DOHH2 (cell line): ENCODE measurements at regions not wholly inside any gene's neighbourhood (a gene's known extent, or its start where the extent isn't known, plus 50 kb on each side); places are given as distances from the start of the nearest gene placed in this dataset.

ENCODE experiments used
- H3F3A ChIP-seq: fragments of 200-600 bp; sonication (generic), shearing (Covaris generic); 2 replicates; pipeline ENCODE4 v1.6.0; 2016; ENCODE audit warnings: antibody characterized with exemption, mild to moderate bottlenecking; ENCODE audit not compliant: control insufficient read depth, insufficient read depth
- H3K27ac ChIP-seq: fragments of 200-600 bp; sonication (generic); 2 replicates; pipeline ENCODE4 v1.5.1; 2014; ENCODE audit warnings: low read depth, mild to moderate bottlenecking, low read length, moderate library complexity
- H3K27me3 ChIP-seq: fragments of 200-600 bp; sonication (generic); 2 replicates; pipeline ENCODE4 v1.6.1; 2014; ENCODE audit warnings: mild to moderate bottlenecking, low read length, mixed read lengths; ENCODE audit not compliant: control insufficient read depth
- H3K36me3 ChIP-seq: fragments of 200-600 bp; sonication (generic); 2 replicates; pipeline ENCODE4 v1.6.1; 2014; ENCODE audit warnings: mild to moderate bottlenecking, low read length, moderate library complexity, mixed read lengths; ENCODE audit not compliant: control insufficient read depth
- H3K4me1 ChIP-seq: fragments of 200-600 bp; sonication (generic); 2 replicates; pipeline ENCODE4 v1.6.1; 2014; ENCODE audit warnings: mild to moderate bottlenecking, low read length, mixed read lengths; ENCODE audit not compliant: control insufficient read depth
- H3K4me2 ChIP-seq: fragments of 200-600 bp; sonication (generic); 2 replicates; pipeline ENCODE4 v1.6.0; 2014; ENCODE audit warnings: mild to moderate bottlenecking, low read length, moderate library complexity
- H3K4me3 ChIP-seq: fragments of 200-600 bp; sonication (generic); 2 replicates; pipeline ENCODE4 v1.5.1; 2014; ENCODE audit warnings: mild to moderate bottlenecking, low read length, mixed read lengths
- H3K79me2 ChIP-seq: fragments of 200-600 bp; sonication (generic); 2 replicates; pipeline ENCODE4 v1.6.1; 2014; ENCODE audit warnings: mild to moderate bottlenecking, low read length, mixed read lengths; ENCODE audit not compliant: control insufficient read depth
- H3K9me2 ChIP-seq: fragments of 200-600 bp; sonication (generic); replicated peaks from 2 replicates; pipeline ENCODE4 v1.6.1; 2014; ENCODE audit warnings: mild to moderate bottlenecking, low read length, mixed read lengths; ENCODE audit not compliant: control insufficient read depth
- H3K9me3 ChIP-seq: fragments of 200-600 bp; sonication (generic); 2 replicates; pipeline ENCODE4 v1.6.1; 2014; ENCODE audit warnings: antibody characterized with exemption, low read length, mixed read lengths; ENCODE audit not compliant: control insufficient read depth, insufficient read depth
- H4K20me1 ChIP-seq: fragments of 200-600 bp; sonication (generic); 2 replicates; pipeline ENCODE4 v1.6.0; 2014; ENCODE audit warnings: low read depth, mild to moderate bottlenecking, antibody characterized with exemption, low read length, moderate library complexity; ENCODE audit not compliant: control insufficient read depth, insufficient read depth
- EZH2phosphoT487 ChIP-seq: fragments of 200-600 bp; sonication (generic); IDR thresholded peaks from 2 replicates; pipeline ENCODE4 v1.6.1; 2017; ENCODE audit warnings: borderline replicate concordance, mild to moderate bottlenecking, antibody characterized with exemption, low read length, moderate library complexity, mixed read lengths
- TF ChIP-seq, protein P1 (sequence below): fragments of 200-600 bp; sonication (generic); IDR thresholded peaks from one replicate; pipeline ENCODE4 v1.5.1; 2014; ENCODE audit warnings: antibody characterized with exemption, mild to moderate bottlenecking, low read depth, low read length; ENCODE audit not compliant: poor library complexity, severe bottlenecking

DNA sequence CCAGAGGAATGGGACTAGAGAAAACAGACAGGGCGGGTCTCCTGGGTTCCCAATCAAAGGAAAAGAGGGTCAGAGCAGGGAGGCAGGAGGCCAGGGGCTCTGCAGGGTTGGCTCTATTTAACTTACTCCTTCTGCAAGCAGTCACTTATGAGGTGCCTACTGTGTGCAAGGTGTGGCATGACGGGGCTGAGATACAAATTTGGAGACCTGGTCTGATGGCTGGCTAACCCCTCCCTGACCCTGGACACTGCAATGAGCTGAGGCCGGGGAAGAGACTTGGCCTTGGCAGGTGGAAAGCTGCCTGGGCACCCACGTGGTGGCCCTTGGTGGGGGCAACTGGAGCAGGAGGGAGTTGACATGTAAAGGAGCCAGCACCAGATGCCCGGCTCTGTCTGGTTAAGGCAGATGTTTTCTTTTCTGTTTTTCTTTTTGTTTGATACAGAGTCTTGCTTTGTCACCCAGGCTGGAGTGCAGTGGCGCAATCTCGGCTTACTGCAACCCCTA, 148.5 kb upstream of the GATA6 start:
- Histone ChIP-seq H3K9me2 (no peaks in the 10 kb centered on the region), H3K79me2 (no peaks in the 10 kb centered on the region), H3K4me2 (no peak overlapping the region), H3K4me3 (no peak overlapping the region), H3K27ac (no peak overlapping the region), H3K4me1 (no peaks in the 10 kb centered on the region), H3K27me3 (no peaks in the 10 kb centered on the region), H4K20me1 (no peaks in the 10 kb centered on the region), H3K9me3 (no peaks in the 10 kb centered on the region), H3K36me3 (no peaks in the 10 kb centered on the region), H3F3A (no peaks in the 10 kb centered on the region)
- TF ChIP-seq, protein P1, sequence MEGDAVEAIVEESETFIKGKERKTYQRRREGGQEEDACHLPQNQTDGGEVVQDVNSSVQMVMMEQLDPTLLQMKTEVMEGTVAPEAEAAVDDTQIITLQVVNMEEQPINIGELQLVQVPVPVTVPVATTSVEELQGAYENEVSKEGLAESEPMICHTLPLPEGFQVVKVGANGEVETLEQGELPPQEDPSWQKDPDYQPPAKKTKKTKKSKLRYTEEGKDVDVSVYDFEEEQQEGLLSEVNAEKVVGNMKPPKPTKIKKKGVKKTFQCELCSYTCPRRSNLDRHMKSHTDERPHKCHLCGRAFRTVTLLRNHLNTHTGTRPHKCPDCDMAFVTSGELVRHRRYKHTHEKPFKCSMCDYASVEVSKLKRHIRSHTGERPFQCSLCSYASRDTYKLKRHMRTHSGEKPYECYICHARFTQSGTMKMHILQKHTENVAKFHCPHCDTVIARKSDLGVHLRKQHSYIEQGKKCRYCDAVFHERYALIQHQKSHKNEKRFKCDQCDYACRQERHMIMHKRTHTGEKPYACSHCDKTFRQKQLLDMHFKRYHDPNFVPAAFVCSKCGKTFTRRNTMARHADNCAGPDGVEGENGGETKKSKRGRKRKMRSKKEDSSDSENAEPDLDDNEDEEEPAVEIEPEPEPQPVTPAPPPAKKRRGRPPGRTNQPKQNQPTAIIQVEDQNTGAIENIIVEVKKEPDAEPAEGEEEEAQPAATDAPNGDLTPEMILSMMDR: no peak
- TF ChIP-seq EZH2phosphoT487: no peak

DNA sequence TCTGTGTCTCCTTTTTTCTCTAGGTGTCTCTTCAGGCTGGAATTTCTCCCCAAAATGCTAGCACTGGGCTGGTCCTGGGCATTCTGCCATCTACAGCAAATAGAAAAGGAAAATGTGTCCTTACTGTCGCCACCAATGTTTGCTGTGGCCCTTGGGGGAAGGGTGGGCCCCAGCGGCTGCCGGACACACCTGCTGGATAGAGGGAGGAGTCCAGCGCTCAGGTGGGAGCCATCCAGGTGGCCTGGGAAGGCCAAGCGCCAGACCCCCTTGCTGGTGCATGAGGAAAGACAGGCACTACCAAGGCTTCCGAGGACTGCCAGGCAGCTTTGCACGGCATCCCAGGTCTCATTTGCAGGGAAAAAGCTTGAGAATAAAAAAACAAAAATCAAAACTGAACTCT, 147.7 kb upstream of the GATA6 start:
- TF ChIP-seq EZH2phosphoT487: no peak
- TF ChIP-seq, protein P1: no peak
- no peaks in the 10 kb centered on the region for H3K9me3 ChIP-seq
- H3K79me2 ChIP-seq: no peaks in the 10 kb centered on the region
- no peak overlapping the region for H3K4me2 ChIP-seq
- no peaks in the 10 kb centered on the region for H3K9me2 ChIP-seq
- no peaks in the 10 kb centered on the region for H3K4me1 ChIP-seq
- no peaks in the 10 kb centered on the region for H4K20me1 ChIP-seq
- H3K4me3 ChIP-seq: no peak overlapping the region
- H3F3A ChIP-seq: no peaks in the 10 kb centered on the region
- H3K36me3 ChIP-seq: no peaks in the 10 kb centered on the region
- no peak overlapping the region for H3K27ac ChIP-seq
- H3K27me3 ChIP-seq: no peaks in the 10 kb centered on the region

DNA sequence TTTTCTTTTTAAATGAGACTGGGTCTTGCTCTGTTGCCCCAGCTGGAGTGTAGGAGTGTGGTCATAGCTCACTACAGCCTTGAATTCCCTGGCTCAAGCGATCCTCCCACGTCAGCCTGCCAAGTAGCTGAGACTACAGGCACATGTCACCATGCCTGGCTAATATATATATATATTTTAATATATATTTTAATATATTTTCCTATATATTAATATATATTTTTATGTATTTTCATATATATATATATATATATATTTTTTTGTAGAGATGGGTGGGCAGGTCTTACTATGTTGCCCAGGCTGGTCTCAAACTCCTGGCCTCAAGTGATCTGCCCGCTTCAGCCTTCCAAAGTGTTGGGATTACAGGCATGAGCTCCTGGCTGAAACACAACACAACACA, 144.5 kb upstream of the GATA6 start:
- H4K20me1 ChIP-seq: no peaks in the 10 kb centered on the region
- no peak overlapping the region for H3K4me2 ChIP-seq
- H3K4me1 ChIP-seq: no peaks in the 10 kb centered on the region
- no peak overlapping the region for H3K4me3 ChIP-seq
- no peaks in the 10 kb centered on the region for H3K79me2 ChIP-seq
- TF ChIP-seq EZH2phosphoT487: no peak
- TF ChIP-seq, protein P1: no peak
- H3K36me3 ChIP-seq: no peaks in the 10 kb centered on the region
- no peaks in the 10 kb centered on the region for H3F3A ChIP-seq
- no peaks in the 10 kb centered on the region for H3K27me3 ChIP-seq
- H3K9me3 ChIP-seq: no peaks in the 10 kb centered on the region
- no peak overlapping the region for H3K27ac ChIP-seq
- H3K9me2 ChIP-seq: no peaks in the 10 kb centered on the region

DNA sequence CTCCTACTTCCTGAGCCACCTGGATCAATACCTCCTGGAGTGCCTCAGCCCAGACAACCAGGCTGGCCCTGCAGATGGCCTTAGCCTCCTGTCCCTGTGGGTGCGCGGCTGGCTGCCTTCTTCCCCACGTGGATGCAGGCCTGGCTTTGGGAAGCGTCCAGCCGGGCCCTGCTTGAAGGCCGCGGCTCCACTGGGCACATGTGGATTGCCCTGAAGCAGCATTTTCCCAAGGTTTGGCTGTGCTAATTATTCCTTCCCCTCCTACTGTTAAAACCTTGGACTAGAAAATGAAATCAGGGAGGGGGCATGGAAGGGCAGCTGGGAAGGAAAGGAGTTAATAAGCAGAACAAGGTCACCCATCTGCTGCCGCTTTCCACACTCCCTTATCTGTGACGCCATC, 143.0 kb upstream of the GATA6 start:
- Histone ChIP-seq H3K9me3 (no peaks in the 10 kb centered on the region), H4K20me1 (no peaks in the 10 kb centered on the region), H3K4me3 (no peak overlapping the region), H3K4me2 (no peak overlapping the region), H3K36me3 (no peaks in the 10 kb centered on the region), H3K4me1 (no peaks in the 10 kb centered on the region), H3F3A (no peaks in the 10 kb centered on the region), H3K27me3 (no peaks in the 10 kb centered on the region), H3K27ac (no peak overlapping the region), H3K79me2 (no peaks in the 10 kb centered on the region), H3K9me2 (no peaks in the 10 kb centered on the region)
- TF ChIP-seq EZH2phosphoT487: no peak
